ENCODE measurements at regions not wholly inside any gene's neighbourhood (a gene's known extent, or its start where the extent isn't known, plus 50 kb on each side); places are given as distances from the start of the nearest gene placed in this dataset.

GRCh38 chr1:238558746-238559145 is 668.0 kb upstream of the ZP4 start:
- no peak for TF ChIP-seq CTCF (IDR thresholded peaks at IDR 0.05)
- no peak for TF ChIP-seq EZH2 (IDR thresholded peaks at IDR 0.05; ENCODE audit: borderline replicate concordance, insufficient read depth, low read depth, low read length, poor library complexity, severe bottlenecking)

Data from B cell (primary cell).